ENCODE measurements at regions not wholly inside any gene's neighbourhood (a gene's known extent, or its start where the extent isn't known, plus 50 kb on each side); places are given as distances from the start of the nearest gene placed in this dataset.

- TF ChIP-seq POLR2A (IDR thresholded peaks at IDR 0.05) (no peak), CTCF (IDR thresholded peaks at IDR 0.05) (no peak)
Measured at GRCh38 chr6:93848031-93848742, 428.8 kb upstream of the EPHA7 start.

All from heart left ventricle (tissue), 13 donors.